HG03159 (cell line): ENCODE measurements at regions not wholly inside any gene's neighbourhood (a gene's known extent, or its start where the extent isn't known, plus 50 kb on each side); places are given as distances from the start of the nearest gene placed in this dataset.
"Not testable (repeated sequence)": the region's sequence is repeated elsewhere in the genome, so short reads cannot be mapped to it uniquely, and the experiment has no call there.

ENCODE experiments used
- ATAC-seq: cut with Tn5 transposase; IDR thresholded peaks from one replicate; pipeline ENCODE4 v1.9.1; 2021; ENCODE audit warnings: mild to moderate bottlenecking, moderate library complexity; ENCODE audit not compliant: unreplicated experiment

DNA sequence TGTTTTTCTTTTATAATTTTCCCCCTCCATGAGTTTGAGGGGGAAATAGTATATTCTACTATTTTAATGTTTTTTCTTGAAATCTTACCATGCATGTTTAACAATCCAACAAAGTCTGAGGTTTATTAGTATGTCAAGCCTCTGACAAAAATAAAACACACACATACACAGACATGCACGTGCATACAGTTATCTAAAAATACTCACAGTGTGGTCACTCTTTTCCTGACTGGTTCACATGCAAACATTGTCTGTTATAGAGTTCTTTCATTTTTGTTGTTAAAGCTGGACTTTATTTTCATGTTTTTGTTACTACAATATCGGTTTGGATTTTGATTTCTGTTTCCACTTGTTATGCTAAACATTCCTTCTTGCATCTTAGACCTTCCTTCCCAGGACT is 236.6 kb downstream of the MFSD1 start:
- ATAC-seq, result no peak

DNA sequence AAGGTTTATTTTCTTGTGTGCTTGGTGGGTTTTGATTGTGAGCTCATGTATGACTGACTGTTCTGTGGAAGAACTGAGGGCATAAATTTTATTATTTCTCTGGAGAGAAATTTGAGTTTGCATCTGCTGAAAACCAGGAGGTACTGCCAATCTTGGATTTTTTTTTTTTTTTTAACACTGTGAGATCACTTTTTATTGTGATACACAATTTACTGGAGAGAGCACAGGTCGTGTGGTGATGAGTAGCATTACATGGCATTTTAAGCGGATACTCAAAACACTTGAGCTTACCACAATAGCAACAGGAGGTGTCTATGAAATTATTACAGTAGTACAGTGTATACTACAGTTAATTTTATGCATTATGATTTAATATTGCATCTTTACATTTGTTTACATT is 237.4 kb downstream of the MFSD1 start:
- no peak for ATAC-seq

DNA sequence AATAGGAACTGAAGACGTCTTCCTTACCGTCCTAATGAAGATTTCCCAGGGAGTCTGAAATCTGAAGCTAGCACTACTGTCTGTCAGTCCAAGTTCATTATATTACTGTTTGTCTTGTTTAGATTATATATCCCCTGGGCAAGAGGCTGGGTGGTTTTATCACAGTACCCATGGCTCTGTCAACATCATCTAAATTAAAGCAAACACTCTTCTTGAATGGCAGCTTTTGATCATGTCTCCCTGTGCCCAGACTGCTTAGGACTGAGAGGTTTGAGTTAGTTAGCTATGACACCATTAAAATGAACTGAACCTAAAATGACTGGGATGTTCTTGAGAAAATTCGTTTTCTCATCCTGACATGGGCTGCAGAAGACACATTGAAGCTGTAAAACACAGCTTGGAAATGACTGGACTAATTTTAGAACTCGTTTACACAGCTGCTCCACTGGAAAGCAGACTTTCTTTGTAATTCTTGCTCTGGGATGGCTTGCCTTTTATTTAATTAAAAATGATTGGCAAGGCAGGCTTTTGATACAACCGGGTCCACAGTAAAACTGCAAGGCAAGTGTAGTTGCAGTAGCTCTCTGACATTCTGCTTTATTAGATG is 243.5 kb downstream of the MFSD1 start:
- no peak for ATAC-seq

DNA sequence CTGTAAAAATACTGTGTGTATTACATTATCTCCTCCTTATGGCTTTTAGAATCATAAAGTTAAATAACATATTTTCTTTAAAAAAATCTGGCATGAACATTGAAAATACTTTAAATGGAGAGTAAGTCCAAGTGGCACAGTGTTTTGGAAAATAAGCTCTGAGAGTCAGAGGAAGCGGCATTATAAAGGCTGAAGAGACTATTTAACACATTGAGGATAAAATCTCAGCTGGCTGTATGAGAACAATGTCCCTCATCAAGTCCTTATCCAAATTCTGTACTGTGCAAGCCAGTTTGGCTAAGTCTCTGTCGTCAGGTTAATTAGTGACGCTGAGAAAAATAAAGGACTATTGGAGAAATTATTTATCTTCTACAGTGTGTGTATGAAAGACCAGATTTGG is 245.5 kb downstream of the MFSD1 start:
- ATAC-seq, result no peak

DNA sequence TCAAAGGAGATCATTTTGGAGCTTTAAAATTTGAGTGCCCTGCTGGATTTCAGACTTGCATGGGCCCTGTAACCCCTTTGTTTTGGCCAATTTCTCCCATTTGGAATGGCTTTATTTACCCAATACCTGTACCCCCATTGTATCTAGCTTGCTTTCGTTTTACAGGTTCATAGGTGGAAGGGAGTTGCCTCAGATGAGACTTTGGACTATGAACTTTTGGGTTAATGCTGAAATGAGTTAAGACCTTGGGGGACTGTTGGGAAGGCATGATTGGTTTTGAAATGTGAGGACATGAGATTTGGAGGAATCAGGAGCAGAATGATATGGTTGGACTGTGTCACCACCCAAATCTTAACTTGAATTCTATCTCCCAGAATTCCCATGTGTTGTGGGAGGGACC is 250.6 kb downstream of the MFSD1 start:
- not testable (repeated sequence) for ATAC-seq

DNA sequence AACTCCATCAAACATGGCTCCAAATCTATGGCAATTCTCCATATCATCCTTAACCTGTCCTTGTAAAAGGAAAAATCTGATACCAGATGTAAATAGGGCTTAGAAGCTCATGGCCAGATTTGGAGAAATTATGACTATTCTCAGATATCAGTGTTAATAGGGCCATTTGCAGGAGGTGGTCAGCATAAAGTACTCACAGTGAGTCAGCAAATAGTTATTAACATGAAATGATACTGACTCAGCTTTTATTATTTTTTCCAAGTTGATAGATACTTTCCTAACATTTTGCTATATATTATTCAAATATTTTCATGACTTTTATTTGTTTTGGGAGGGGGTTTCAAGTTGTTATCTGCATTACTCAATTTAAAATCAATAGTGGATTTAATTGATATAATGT is 255.8 kb downstream of the MFSD1 start:
- ATAC-seq, result no peak

DNA sequence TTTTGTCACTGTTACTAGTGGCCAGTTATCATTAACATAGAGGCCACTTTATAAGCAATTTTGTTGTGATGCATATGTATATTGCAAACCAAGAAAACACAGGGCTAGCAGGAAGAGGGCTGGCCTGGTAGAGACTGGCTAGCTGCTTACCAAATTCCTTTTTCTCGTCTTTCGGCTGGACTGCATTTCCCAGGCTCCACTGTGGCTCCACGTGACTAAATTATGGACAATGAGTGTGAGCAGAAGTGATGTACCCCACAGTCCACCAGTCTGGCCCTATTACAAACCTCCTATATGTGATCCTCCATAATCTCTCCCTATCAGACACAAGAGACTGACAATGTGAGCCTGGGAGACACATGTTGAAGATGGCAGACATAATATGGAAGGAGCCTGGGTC is 257.0 kb downstream of the MFSD1 start:
- ATAC-seq, result no peak

DNA sequence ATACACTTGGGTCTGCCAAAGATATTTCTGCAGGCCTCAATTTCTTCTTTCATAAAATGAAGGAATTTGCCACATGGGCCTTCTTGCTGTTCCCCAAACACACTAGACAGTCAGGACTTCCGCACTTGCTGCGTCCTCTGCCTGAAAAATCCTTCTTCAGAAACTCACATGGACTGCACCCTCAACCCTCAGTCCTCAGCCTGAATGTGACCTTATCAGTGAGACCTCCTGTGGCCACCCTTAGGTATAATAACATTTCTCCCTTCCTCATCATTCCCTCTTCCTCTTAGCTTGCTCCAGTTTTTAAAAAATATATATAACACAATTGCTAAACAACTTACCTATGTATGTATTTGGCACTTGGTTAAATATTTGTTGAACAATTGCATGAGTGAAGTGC is 257.5 kb downstream of the MFSD1 start:
- no peak for ATAC-seq

DNA sequence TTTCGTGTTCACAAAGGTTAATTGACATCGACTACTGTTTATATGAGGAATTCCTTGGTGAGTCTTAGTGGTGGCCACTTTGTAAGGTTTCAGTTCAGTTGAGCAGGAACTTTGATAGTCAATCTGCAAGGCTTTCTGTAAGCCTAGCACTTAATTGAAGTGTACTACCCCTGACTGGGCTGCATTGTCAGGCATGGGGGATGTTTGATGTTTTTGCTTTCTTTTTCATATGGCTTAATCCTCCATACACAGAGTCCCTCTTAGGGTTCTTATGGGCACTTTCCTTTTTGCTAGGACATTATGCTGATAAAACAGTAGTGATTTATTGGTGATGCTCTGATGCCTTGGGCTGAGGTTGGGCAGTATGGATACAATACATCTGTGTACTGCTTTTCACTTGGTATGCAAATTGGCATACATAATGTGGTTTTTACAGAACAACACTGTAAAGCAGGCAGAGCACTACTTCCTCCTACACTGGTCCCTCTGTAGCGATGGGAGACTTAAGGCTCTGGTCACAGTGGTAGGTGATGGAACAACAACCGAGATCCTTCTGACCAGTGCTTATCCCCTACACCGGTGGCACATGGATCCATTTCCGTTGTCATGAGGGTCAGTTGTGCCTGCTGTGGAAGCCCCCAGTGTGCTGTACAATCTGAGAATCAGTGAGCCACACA is 261.0 kb downstream of the MFSD1 start:
- no peak for ATAC-seq

DNA sequence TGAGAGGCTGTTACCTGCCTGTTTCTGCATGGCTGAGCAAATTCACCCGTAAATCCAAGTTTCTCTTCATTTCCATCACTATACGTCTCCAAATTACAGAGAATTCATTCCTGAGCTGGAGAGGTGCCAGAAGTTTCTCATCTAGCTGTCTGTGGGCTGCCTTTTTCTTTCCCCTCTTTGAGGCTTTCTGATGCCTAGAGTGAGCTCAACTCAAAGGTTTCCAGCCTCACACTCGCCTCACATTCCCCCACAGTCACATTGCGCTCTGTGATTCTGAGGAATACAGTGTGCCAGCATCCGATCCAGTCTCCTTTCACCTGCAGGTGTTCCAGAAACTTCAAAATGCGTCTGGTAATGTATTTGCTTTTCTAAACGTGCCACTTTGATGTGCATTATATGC is 267.2 kb downstream of the MFSD1 start, which contains the start of gene IQCJ:
TSS of gene IQCJ (plus strand) at position 229 of the 400 bp plus-strand sequence.
- ATAC-seq, result no peak

DNA sequence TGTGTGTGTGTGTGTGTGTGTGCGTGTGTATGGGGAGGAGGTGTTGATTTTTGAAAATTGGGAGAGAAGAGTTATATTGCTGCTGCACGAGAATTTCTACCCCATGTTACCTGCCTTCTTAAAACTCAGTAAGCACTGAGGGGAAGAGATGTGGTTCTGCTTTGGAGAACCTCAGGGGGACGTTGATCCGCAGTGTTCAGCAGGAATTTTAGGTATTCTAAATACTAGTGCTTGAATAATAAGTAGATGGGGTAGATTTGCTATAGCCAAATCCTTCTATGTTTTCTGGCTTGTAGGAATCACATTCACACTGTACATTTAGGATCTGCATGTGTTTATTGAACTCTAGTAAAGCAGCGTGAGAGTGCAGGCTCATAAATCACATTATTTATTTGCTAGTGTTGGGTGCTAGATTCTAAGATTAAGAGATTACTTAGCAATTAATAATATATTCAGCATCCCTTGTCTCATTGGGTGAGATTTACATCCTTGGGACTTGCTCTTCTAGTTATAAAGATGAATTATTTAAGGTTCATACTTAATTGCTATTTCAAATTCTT is 268.1 kb downstream of the MFSD1 start:
- no peak for ATAC-seq

DNA sequence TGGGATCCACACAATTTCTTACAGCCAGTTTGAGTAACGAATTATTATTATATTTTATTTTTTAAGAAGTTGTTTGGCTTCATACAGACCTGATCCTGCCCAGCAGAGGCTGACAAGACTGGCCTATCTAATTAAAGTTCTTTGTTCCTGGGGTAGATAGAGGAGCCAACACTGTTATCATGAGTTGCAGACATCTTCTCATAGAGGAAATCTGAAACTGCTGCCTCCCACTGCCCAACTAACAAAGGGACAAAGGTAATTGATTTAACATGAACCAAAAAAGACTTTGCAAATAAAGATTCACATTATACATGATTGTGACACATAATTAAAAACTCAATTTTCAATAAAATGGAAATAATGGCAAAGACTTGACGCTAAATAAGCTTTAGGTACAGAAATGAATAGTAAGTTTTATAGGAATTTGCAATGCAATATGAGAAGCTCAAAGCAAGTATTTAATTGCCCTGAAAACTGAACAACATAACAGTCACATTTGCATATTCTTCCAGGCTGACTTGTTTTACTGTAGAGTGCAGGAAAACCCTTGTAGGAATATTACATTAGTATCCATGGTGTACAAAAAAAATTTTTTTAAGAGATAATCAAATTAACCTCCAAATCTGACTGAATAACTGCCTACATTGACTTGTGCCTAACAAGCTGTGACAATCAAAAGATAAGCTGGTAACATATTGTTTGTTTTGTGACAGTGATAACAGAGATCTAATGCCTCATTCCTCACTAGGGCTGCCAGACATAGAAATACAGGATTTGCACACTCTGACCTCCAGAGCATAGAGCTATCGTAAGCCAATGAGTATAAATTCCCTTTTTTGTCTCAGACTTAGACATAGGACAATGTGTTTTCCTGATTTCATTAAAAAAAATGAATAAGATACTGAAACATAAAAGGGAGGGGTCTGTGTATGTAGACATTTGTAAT is 273.2 kb downstream of the MFSD1 start:
- ATAC-seq, result no peak

DNA sequence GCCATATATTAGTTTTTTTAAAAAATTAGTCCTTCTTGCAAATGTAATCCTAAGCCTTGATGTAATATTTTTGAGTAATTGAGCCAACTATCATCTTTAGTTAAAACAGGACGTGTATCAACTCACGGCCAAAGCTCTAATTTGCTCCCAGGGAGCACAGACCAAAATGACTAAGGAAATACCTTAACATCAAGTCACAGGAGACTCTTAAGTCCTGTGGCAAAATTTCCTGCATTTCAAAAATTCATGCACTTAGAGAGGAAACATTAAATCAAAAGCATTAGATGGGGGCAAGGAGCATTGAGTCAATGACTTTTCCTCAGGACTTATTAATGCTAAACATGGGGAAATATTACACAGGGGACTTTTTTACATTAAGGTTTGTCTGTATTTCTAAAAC is 276.0 kb downstream of the MFSD1 start:
- no peak for ATAC-seq

DNA sequence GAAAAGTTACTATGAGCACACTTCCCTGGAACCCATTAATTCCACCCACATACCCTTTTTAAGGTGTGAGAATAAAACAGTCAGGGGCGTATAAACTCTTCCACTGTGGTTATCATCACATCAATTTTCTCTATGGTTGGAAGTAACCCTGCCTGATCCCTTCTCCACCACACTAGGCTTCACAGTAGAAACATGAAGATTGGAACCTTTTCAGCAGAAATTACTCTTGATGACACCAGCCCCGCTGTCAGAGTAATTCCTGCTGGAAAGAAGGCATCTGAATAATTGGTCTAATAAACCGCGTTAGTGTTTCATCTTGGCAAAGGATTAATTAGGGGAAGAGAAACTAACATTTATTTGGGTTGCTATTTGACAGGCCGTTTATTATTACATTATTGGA is 278.4 kb downstream of the MFSD1 start:
- no peak for ATAC-seq

DNA sequence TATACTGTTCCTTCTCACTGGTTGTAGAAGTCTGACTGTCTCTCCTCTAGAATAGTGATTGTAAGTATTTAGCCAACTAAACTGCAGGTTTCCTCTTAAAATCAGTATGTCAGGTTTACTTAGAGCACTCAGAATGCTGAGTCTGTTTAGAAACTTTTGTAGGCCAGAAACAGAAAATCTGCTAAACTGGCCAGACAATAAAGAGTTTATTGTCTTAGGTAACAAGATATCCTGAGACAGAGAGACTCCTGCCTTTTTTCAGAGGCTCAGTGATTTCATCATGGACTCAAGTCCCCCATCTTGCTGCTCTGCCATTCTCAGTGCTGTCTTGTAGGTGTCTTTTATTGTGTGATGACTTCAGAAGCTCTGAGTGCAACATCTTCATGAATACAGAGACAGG is 279.0 kb downstream of the MFSD1 start:
- ATAC-seq, result no peak

DNA sequence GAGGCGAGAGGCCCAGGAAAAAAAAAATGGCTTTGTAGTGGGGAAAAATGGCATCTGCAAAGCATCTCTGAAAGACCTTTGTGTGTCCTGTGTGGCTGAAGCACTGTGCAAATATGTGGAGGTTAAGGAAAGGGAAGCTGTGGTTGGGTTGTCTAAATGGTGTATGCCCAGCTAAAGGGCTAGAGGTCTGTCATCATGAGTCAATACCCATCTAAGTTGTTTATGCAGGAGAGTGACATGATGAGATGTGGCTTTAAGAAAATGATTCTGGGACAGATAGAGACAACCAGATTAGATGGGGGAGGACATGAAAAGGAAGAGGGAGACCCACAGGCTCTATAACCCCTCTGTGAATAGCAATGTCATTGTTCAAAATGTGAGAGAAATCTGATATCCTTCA is 280.7 kb downstream of the MFSD1 start:
- ATAC-seq, result no peak

DNA sequence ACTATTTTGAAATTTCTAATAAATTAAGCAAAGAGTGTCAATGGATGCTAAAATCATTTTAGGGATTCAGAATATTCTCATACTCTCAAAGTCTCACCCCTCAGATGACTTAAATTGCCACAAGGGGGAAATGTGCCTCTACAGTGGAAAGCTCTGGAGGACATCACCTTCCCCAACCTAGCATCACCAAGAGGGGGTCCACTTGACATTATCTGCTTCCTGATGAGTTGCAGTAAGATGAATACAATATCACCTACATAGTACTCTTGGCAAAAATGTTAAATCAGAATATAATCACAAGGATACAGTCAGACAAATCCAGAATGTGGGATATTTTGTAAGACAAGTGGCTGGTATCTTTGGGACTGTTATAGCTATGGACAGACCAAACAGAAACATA is 290.1 kb downstream of the MFSD1 start:
- no peak for ATAC-seq

DNA sequence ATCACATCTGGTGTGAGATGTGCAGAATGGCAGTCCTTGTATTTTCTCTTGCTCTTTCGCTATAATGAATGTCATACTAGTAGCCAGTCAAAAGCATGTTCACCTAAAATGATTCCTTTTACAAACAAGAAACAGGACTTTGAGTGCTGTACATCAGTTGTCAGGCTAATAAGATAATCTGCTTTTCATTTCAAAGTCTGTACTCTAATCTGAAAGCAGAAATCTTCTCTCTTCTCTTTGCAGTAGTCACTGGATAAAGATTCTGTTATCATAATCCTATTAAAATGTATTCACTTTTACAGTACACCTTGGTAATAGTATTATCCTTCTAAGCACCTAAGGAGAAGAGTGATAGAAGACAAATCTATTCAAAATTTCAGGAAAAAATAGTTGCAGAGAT is 300.1 kb downstream of the MFSD1 start:
- no peak for ATAC-seq

DNA sequence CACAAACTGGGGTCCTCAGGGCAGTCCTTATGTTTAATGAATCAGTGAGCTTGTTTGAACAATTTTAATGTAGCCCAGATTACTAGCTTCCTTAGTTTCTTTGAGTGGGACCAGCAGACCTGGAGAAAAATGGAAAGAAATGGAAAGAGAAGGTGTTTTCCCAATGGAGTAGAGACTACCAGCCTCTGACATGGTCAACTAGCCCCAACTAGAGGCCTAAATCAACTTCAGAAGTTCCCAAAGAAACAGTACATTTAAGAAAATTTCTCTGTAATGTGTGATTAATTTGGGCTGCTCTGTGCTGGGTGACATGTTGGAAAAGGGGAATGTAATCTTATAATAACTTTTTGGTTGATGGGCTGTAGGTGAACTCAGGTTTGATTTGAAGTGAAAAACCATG is 310.9 kb downstream of the MFSD1 start:
- ATAC-seq, result no peak

DNA sequence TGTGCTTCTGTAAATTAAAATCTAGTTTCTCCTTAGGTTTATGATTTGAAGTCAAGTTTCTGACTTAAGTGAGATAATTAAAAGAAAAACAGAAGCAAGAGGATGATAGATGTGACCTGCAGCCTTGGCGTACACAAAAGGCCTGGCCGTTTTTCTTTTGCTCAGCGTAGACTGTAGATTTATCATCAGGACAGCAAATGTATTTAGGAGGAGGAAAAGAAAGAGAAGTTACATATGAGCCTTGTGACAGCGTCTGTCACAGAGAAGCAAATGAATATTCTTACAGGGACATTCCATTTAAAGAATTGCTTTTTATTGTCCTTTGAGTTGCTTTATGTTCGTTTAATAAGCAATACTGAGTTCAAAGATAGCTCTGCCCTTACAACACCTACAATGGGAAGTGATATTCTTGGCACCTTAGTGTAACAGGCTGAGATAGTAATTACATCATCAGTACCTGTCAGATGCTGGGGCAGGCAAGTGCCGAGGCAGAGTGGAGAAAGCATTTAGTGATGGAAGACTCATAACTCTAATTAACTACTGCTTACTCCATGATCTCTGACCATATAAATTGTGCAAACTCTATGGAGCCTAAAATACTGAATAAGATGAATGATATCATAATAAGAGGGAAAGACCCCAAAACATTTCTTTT is 311.5 kb downstream of the MFSD1 start:
- ATAC-seq, result no peak

DNA sequence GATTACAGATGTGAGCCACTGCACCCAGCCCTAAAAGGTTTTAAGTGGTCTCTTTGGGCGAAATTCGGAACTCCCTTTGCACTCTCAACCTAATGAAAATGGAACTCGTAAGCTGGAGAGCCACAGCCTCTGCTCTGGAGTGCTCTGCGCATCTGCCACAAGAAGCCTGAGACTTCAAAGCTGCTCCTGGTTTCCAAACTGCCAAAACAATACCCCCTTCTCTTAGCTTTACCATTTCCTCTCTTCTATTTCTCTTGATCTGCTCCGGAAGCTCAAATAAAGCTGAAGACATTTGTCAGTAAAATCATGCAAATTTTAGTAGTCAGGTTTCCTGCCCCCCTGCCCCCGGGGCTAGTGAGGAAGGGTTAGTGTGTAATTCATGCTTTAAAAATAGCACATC is 312.7 kb downstream of the MFSD1 start:
- no peak for ATAC-seq
